ENCODE measurements at regions not wholly inside any gene's neighbourhood (a gene's known extent, or its start where the extent isn't known, plus 50 kb on each side); places are given as distances from the start of the nearest gene placed in this dataset.

DNA sequence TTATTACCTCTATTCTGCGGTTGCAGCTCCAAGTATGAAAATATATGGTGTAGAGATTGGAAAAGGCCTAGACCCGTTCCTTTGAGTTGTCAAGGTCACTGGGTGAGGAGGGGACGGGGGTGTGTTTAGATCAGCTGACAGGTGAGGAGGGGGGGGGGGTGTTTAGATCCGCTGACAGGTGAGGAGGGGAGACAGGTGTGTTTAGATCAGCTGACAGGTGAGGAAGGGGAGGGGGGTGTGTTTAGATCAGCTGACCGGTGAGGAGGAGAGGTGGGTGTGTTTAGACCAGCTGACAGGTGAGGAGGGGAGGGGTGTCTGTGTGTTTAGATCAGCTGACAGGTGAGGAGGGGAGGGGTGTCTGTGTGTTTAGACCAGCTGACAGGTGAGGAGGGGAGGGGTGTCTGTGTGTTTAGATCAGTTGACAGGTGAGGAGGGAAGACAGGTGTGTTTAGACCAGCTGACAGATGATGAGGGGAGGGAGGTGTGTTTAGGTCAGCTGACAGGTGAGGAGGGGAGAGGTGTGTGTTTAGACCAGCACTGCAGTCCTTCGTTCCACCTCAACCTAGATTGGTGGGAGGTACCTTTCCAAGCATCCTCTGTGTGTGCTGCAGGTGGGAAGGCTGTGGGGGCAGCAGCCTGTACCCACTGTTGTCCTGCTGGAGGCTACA, 655.0 kb upstream of the ADARB2 start:
- TF ChIP-seq, protein P1, sequence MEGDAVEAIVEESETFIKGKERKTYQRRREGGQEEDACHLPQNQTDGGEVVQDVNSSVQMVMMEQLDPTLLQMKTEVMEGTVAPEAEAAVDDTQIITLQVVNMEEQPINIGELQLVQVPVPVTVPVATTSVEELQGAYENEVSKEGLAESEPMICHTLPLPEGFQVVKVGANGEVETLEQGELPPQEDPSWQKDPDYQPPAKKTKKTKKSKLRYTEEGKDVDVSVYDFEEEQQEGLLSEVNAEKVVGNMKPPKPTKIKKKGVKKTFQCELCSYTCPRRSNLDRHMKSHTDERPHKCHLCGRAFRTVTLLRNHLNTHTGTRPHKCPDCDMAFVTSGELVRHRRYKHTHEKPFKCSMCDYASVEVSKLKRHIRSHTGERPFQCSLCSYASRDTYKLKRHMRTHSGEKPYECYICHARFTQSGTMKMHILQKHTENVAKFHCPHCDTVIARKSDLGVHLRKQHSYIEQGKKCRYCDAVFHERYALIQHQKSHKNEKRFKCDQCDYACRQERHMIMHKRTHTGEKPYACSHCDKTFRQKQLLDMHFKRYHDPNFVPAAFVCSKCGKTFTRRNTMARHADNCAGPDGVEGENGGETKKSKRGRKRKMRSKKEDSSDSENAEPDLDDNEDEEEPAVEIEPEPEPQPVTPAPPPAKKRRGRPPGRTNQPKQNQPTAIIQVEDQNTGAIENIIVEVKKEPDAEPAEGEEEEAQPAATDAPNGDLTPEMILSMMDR (IDR thresholded peaks at IDR 0.05), result no peak
- TF ChIP-seq, protein P2, sequence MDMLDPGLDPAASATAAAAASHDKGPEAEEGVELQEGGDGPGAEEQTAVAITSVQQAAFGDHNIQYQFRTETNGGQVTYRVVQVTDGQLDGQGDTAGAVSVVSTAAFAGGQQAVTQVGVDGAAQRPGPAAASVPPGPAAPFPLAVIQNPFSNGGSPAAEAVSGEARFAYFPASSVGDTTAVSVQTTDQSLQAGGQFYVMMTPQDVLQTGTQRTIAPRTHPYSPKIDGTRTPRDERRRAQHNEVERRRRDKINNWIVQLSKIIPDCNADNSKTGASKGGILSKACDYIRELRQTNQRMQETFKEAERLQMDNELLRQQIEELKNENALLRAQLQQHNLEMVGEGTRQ (CRISPR knock-in tag; IDR thresholded peaks at IDR 0.05), result no peak
- no peak for TF ChIP-seq TCF7 (CRISPR knock-in tag; IDR thresholded peaks at IDR 0.05; ENCODE audit: low read depth)
- TF ChIP-seq ZNF138 (CRISPR knock-in tag; conservative IDR thresholded peaks at IDR 0.05), result no peak
- TF ChIP-seq ZNF121 (CRISPR knock-in tag; IDR thresholded peaks at IDR 0.05), result no peak
- no peak for TF ChIP-seq IRF2 (CRISPR knock-in tag; IDR thresholded peaks at IDR 0.05; ENCODE audit: borderline replicate concordance, low read depth)
- no peak for TF ChIP-seq ZNF263 (CRISPR knock-in tag; IDR thresholded peaks at IDR 0.05; ENCODE audit: low read depth)
- TF ChIP-seq JUN (CRISPR knock-in tag; IDR thresholded peaks at IDR 0.05), result no peak
- no peak for TF ChIP-seq OVOL2 (CRISPR knock-in tag; IDR thresholded peaks at IDR 0.05; ENCODE audit: borderline replicate concordance)
- TF ChIP-seq, protein P3, sequence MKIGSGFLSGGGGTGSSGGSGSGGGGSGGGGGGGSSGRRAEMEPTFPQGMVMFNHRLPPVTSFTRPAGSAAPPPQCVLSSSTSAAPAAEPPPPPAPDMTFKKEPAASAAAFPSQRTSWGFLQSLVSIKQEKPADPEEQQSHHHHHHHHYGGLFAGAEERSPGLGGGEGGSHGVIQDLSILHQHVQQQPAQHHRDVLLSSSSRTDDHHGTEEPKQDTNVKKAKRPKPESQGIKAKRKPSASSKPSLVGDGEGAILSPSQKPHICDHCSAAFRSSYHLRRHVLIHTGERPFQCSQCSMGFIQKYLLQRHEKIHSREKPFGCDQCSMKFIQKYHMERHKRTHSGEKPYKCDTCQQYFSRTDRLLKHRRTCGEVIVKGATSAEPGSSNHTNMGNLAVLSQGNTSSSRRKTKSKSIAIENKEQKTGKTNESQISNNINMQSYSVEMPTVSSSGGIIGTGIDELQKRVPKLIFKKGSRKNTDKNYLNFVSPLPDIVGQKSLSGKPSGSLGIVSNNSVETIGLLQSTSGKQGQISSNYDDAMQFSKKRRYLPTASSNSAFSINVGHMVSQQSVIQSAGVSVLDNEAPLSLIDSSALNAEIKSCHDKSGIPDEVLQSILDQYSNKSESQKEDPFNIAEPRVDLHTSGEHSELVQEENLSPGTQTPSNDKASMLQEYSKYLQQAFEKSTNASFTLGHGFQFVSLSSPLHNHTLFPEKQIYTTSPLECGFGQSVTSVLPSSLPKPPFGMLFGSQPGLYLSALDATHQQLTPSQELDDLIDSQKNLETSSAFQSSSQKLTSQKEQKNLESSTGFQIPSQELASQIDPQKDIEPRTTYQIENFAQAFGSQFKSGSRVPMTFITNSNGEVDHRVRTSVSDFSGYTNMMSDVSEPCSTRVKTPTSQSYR (CRISPR knock-in tag; IDR thresholded peaks at IDR 0.05), result no peak
- TF ChIP-seq, protein P4, sequence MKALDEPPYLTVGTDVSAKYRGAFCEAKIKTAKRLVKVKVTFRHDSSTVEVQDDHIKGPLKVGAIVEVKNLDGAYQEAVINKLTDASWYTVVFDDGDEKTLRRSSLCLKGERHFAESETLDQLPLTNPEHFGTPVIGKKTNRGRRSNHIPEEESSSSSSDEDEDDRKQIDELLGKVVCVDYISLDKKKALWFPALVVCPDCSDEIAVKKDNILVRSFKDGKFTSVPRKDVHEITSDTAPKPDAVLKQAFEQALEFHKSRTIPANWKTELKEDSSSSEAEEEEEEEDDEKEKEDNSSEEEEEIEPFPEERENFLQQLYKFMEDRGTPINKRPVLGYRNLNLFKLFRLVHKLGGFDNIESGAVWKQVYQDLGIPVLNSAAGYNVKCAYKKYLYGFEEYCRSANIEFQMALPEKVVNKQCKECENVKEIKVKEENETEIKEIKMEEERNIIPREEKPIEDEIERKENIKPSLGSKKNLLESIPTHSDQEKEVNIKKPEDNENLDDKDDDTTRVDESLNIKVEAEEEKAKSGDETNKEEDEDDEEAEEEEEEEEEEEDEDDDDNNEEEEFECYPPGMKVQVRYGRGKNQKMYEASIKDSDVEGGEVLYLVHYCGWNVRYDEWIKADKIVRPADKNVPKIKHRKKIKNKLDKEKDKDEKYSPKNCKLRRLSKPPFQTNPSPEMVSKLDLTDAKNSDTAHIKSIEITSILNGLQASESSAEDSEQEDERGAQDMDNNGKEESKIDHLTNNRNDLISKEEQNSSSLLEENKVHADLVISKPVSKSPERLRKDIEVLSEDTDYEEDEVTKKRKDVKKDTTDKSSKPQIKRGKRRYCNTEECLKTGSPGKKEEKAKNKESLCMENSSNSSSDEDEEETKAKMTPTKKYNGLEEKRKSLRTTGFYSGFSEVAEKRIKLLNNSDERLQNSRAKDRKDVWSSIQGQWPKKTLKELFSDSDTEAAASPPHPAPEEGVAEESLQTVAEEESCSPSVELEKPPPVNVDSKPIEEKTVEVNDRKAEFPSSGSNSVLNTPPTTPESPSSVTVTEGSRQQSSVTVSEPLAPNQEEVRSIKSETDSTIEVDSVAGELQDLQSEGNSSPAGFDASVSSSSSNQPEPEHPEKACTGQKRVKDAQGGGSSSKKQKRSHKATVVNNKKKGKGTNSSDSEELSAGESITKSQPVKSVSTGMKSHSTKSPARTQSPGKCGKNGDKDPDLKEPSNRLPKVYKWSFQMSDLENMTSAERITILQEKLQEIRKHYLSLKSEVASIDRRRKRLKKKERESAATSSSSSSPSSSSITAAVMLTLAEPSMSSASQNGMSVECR (CRISPR knock-in tag; IDR thresholded peaks at IDR 0.05; ENCODE audit: borderline replicate concordance), result no peak
